HepG2 (cell line): ENCODE measurements at regions not wholly inside any gene's neighbourhood (a gene's known extent, or its start where the extent isn't known, plus 50 kb on each side); places are given as distances from the start of the nearest gene placed in this dataset.

ENCODE experiments used
- ELF1 ChIP-seq: sonication (generic); formaldehyde crosslinking; IDR thresholded peaks from 2 replicates; pipeline ENCODE4 v1.4.0; 2020; ENCODE audit warnings: missing genetic modification reagents
- FOXJ3 ChIP-seq: sonication (generic); formaldehyde crosslinking; IDR thresholded peaks from 2 replicates; pipeline ENCODE4 v1.4.0; 2020; ENCODE audit warnings: missing genetic modification reagents, mild to moderate bottlenecking, borderline replicate concordance
- GABPA ChIP-seq, 2 experiments: IDR thresholded peaks; 2 replicates each; pipeline ENCODE4 v1.6.1; 2011 to 2016; ENCODE audit warnings: low read depth in 2 of 2, low read length in 1 of 2, missing biosample characterization in 1 of 2, missing genetic modification characterization in 1 of 2
- MAX ChIP-seq: IDR thresholded peaks from 2 replicates; pipeline ENCODE4 v1.6.1; 2012; ENCODE audit warnings: inconsistent platforms
- MYPOP ChIP-seq: sonication (generic); formaldehyde crosslinking; IDR thresholded peaks from 2 replicates; pipeline ENCODE4 v1.8.1; 2023; ENCODE audit warnings: mild to moderate bottlenecking, moderate library complexity, missing genetic modification reagents
- PHF21A ChIP-seq: sonication (generic); formaldehyde crosslinking; IDR thresholded peaks from 2 replicates; pipeline ENCODE4 v1.5.0; 2020; ENCODE audit warnings: mild to moderate bottlenecking, missing genetic modification reagents
- RNF219 ChIP-seq: sonication (generic); formaldehyde crosslinking; IDR thresholded peaks from 2 replicates; pipeline ENCODE4 v1.5.0; 2020; ENCODE audit warnings: mild to moderate bottlenecking, missing genetic modification reagents
- STAT6 ChIP-seq: sonication (generic); formaldehyde crosslinking; IDR thresholded peaks from 2 replicates; pipeline ENCODE4 v1.4.0; 2020; ENCODE audit warnings: missing genetic modification reagents, mild to moderate bottlenecking, borderline replicate concordance
- ZNF407 ChIP-seq: sonication (generic); formaldehyde crosslinking; IDR thresholded peaks from one replicate; pipeline ENCODE4 v1.5.1; 2020; ENCODE audit warnings: mild to moderate bottlenecking, missing genetic modification reagents; ENCODE audit errors: not compliant biosample characterization
- ZNF503 ChIP-seq: sonication (generic); formaldehyde crosslinking; IDR thresholded peaks from 2 replicates; pipeline ENCODE4 v1.4.0; 2020; ENCODE audit warnings: missing genetic modification reagents
- ZNF724P ChIP-seq: sonication (generic); formaldehyde crosslinking; IDR thresholded peaks from 2 replicates; pipeline ENCODE4 v1.8.0; 2022; ENCODE audit warnings: missing genetic modification reagents, borderline replicate concordance

- TF ChIP-seq STAT6 (CRISPR knock-in tag), result no peak
- TF ChIP-seq MYPOP (CRISPR knock-in tag), result no peak
- TF ChIP-seq ELF1 (CRISPR knock-in tag), result 0 out of 2 replicates have a peak, but pooled peaks have one; percentile 25
- TF ChIP-seq RNF219, result no peak
- no peak for TF ChIP-seq GABPA (IDR thresholded peaks at IDR 0.05; ENCODE audit: low read depth, low read length)
- 0 out of 2 replicates have a peak, but pooled peaks have one; percentile 40 for TF ChIP-seq GABPA (CRISPR knock-in tag; IDR thresholded peaks at IDR 0.05; ENCODE audit: low read depth)
- TF ChIP-seq ZNF407, result no peak
- TF ChIP-seq ZNF503, result no peak
- TF ChIP-seq PHF21A (CRISPR knock-in tag), result peak; percentile 25; the same call in 1 of the 2 replicates
- TF ChIP-seq ZNF724P (CRISPR knock-in tag), result no peak
- no peak for TF ChIP-seq FOXJ3 (CRISPR knock-in tag)
- no peak for TF ChIP-seq MAX
These were observed 51.1 kb upstream of the TMEM33 start (continued) for GRCh38 chr4:41883988-41884734.
